ENCODE measurements at regions not wholly inside any gene's neighbourhood (a gene's known extent, or its start where the extent isn't known, plus 50 kb on each side); places are given as distances from the start of the nearest gene placed in this dataset.

GRCh38 chr12:59039005-59039404 is 118.7 kb upstream of the LRIG3 start:
- no peak overlapping the region for H3K4me3 Mint-ChIP-seq
- no peak overlapping the region for H3K27ac Mint-ChIP-seq
- no peak for DNase-seq
- no peaks in the 10 kb centered on the region for H3K4me1 Mint-ChIP-seq
- peaks cover 2 to 31% (median 8%) of the 10 kb centered on the region in 6 donors for H3K9me3 Mint-ChIP-seq
- H3K36me3 Mint-ChIP-seq = no peaks in the 10 kb centered on the region
- no peaks in the 10 kb centered on the region for H3K27me3 Mint-ChIP-seq (ENCODE audit: low read depth in 3 of 3)

GRCh38 chr12:59036973-59037762 is 116.9 kb upstream of the LRIG3 start:
- DNase-seq = no peak
- no peaks in the 10 kb centered on the region for H3K36me3 Mint-ChIP-seq
- no peaks in the 10 kb centered on the region for H3K4me1 Mint-ChIP-seq
- H3K9me3 Mint-ChIP-seq = peaks cover 2 to 38% (median 8%) of the 10 kb centered on the region in 6 donors
- no peak overlapping the region for H3K4me3 Mint-ChIP-seq
- H3K27me3 Mint-ChIP-seq (ENCODE audit: low read depth in 3 of 3) = peaks cover 0 to 2% (median 0%) of the 10 kb centered on the region in 3 donors
- H3K27ac Mint-ChIP-seq = no peak overlapping the region

GRCh38 chr12:59036347-59036746 is 116.0 kb upstream of the LRIG3 start:
- Mint-ChIP-seq H3K9me3 (peaks cover 2 to 37% (median 7%) of the 10 kb centered on the region in 6 donors), H3K4me3 (no peak overlapping the region), H3K27ac (no peak overlapping the region), H3K4me1 (no peaks in the 10 kb centered on the region), H3K27me3 (ENCODE audit: low read depth in 3 of 3) (peaks cover 0 to 2% (median 1%) of the 10 kb centered on the region in 3 donors), H3K36me3 (no peaks in the 10 kb centered on the region)
- DNase-seq = no peak

GRCh38 chr12:59031313-59031712 is 111.0 kb upstream of the LRIG3 start:
- no peak for DNase-seq
- peaks cover 0 to 2% (median 1%) of the 10 kb centered on the region in 3 donors for H3K27me3 Mint-ChIP-seq (ENCODE audit: low read depth in 3 of 3)
- peaks cover 0 to 30% (median 7%) of the 10 kb centered on the region in 6 donors for H3K9me3 Mint-ChIP-seq

GRCh38 chr12:59030415-59030814 is 110.1 kb upstream of the LRIG3 start:
- Mint-ChIP-seq H3K27ac (no peak overlapping the region), H3K4me3 (no peak overlapping the region), H3K27me3 (ENCODE audit: low read depth in 3 of 3) (peaks cover 0 to 2% (median 1%) of the 10 kb centered on the region in 3 donors), H3K9me3 (peaks cover 0 to 22% (median 6%) of the 10 kb centered on the region in 6 donors), H3K36me3 (no peaks in the 10 kb centered on the region), H3K4me1 (no peaks in the 10 kb centered on the region)
- no peak for DNase-seq

More at GRCh38 chr12:59031313-59031712, 111.0 kb upstream of the LRIG3 start:
- Mint-ChIP-seq H3K4me3 (no peak overlapping the region), H3K36me3 (no peaks in the 10 kb centered on the region), H3K4me1 (no peaks in the 10 kb centered on the region), H3K27ac (no peak overlapping the region)

GRCh38 chr12:59027199-59027598 is 106.9 kb upstream of the LRIG3 start:
- Mint-ChIP-seq H3K9me3 (peaks cover under 1 to 20% (median 10%) of the 10 kb centered on the region in 6 donors), H3K27ac (no peak overlapping the region), H3K4me3 (no peak overlapping the region), H3K36me3 (no peaks in the 10 kb centered on the region), H3K27me3 (ENCODE audit: low read depth in 3 of 3) (peaks cover 0 to 1% (median 0%) of the 10 kb centered on the region in 3 donors), H3K4me1 (no peaks in the 10 kb centered on the region)
- no peak for DNase-seq

GRCh38 chr12:59023861-59024424 is 103.6 kb upstream of the LRIG3 start:
- Mint-ChIP-seq H3K27me3 (ENCODE audit: low read depth in 3 of 3) (no peaks in the 10 kb centered on the region), H3K27ac (no peak overlapping the region), H3K4me3 (no peak overlapping the region), H3K36me3 (no peaks in the 10 kb centered on the region), H3K4me1 (no peaks in the 10 kb centered on the region), H3K9me3 (peaks cover 5 to 21% (median 12%) of the 10 kb centered on the region in 6 donors)
- DNase-seq = no peak

- Mint-ChIP-seq H3K9me3 (peaks cover 10 to 27% (median 13%) of the 10 kb centered on the region in 6 donors), H3K27me3 (ENCODE audit: low read depth in 3 of 3) (no peaks in the 10 kb centered on the region), H3K4me3 (no peak overlapping the region), H3K27ac (no peak overlapping the region), H3K4me1 (no peaks in the 10 kb centered on the region), H3K36me3 (no peaks in the 10 kb centered on the region)
- DNase-seq = no peak
These were observed 100.0 kb upstream of the LRIG3 start for GRCh38 chr12:59020073-59020946.

- H3K27me3 Mint-ChIP-seq (ENCODE audit: low read depth in 3 of 3) = peaks cover 0 to 1% (median 0%) of the 10 kb centered on the region in 3 donors
- DNase-seq = no peak
- H3K36me3 Mint-ChIP-seq = no peaks in the 10 kb centered on the region
- peaks cover 0 to 25% (median 10%) of the 10 kb centered on the region in 6 donors for H3K9me3 Mint-ChIP-seq
- no peak overlapping the region for H3K27ac Mint-ChIP-seq
- H3K4me1 Mint-ChIP-seq = no peaks in the 10 kb centered on the region
- H3K4me3 Mint-ChIP-seq = no peak overlapping the region
These were observed 94.6 kb upstream of the LRIG3 start for GRCh38 chr12:59014885-59015284.

GRCh38 chr12:59010941-59011340 is 90.6 kb upstream of the LRIG3 start:
- DNase-seq = no peak
- no peaks in the 10 kb centered on the region for H3K36me3 Mint-ChIP-seq
- peaks cover 0 to 1% (median 0%) of the 10 kb centered on the region in 3 donors for H3K27me3 Mint-ChIP-seq (ENCODE audit: low read depth in 3 of 3)
- no peak overlapping the region for H3K4me3 Mint-ChIP-seq
- H3K4me1 Mint-ChIP-seq = no peaks in the 10 kb centered on the region
- H3K9me3 Mint-ChIP-seq = peaks cover 1 to 36% (median 14%) of the 10 kb centered on the region in 6 donors
- no peak overlapping the region for H3K27ac Mint-ChIP-seq

- Mint-ChIP-seq H3K27ac (no peak overlapping the region), H3K27me3 (ENCODE audit: low read depth in 3 of 3) (peaks cover 0 to 1% (median 0%) of the 10 kb centered on the region in 3 donors), H3K4me1 (no peaks in the 10 kb centered on the region), H3K4me3 (no peak overlapping the region), H3K9me3 (peaks cover 7 to 36% (median 15%) of the 10 kb centered on the region in 6 donors), H3K36me3 (no peaks in the 10 kb centered on the region)
- no peak for DNase-seq
These were observed 89.8 kb upstream of the LRIG3 start for GRCh38 chr12:59010118-59010517.

GRCh38 chr12:59007620-59008019 is 87.3 kb upstream of the LRIG3 start:
- Mint-ChIP-seq H3K36me3 (no peaks in the 10 kb centered on the region), H3K27me3 (ENCODE audit: low read depth in 3 of 3) (no peaks in the 10 kb centered on the region), H3K9me3 (peaks cover 7 to 31% (median 13%) of the 10 kb centered on the region in 6 donors), H3K4me3 (no peak overlapping the region), H3K27ac (no peak overlapping the region), H3K4me1 (no peaks in the 10 kb centered on the region)
- no peak for DNase-seq

GRCh38 chr12:59005193-59005955 is 85.1 kb upstream of the LRIG3 start:
- H3K27me3 Mint-ChIP-seq (ENCODE audit: low read depth in 3 of 3) = no peaks in the 10 kb centered on the region
- H3K9me3 Mint-ChIP-seq = peaks cover 5 to 27% (median 8%) of the 10 kb centered on the region in 6 donors
- DNase-seq = no peak
- no peak overlapping the region for H3K4me3 Mint-ChIP-seq
- H3K4me1 Mint-ChIP-seq = no peaks in the 10 kb centered on the region
- H3K36me3 Mint-ChIP-seq = no peaks in the 10 kb centered on the region
- H3K27ac Mint-ChIP-seq = no peak overlapping the region
